LoVo (cell line): ENCODE measurements at regions not wholly inside any gene's neighbourhood (a gene's known extent, or its start where the extent isn't known, plus 50 kb on each side); places are given as distances from the start of the nearest gene placed in this dataset.

Experiments used
- DNase-seq: peaks from one replicate; pipeline ENCODE4 v3.0.0-alpha.2; 2016; ENCODE audit warnings: low spot score

GRCh38 chr6:139577124-139577762, 202.8 kb upstream of the CITED2 start:
- no peak for DNase-seq

GRCh38 chr6:139572001-139572400, 197.6 kb upstream of the CITED2 start:
- no peak for DNase-seq

- DNase-seq, result no peak
Observed at GRCh38 chr6:139570166-139570565, 195.7 kb upstream of the CITED2 start.

GRCh38 chr6:139569566-139569965, 195.1 kb upstream of the CITED2 start:
- DNase-seq, result no peak

- DNase-seq, result peak; percentile 74
Observed at GRCh38 chr6:139568956-139569538, 194.6 kb upstream of the CITED2 start.

GRCh38 chr6:139568151-139568955, 193.9 kb upstream of the CITED2 start:
- no peak for DNase-seq

- no peak for DNase-seq
Observed at GRCh38 chr6:139567095-139567494, 192.6 kb upstream of the CITED2 start.

GRCh38 chr6:139565591-139565990, 191.1 kb upstream of the CITED2 start:
- DNase-seq, result no peak

GRCh38 chr6:139557547-139557946, 183.1 kb upstream of the CITED2 start:
- DNase-seq, result no peak

GRCh38 chr6:139556532-139556931, 182.1 kb upstream of the CITED2 start:
- no peak for DNase-seq

- no peak for DNase-seq
Observed at GRCh38 chr6:139553916-139554315, 179.5 kb upstream of the CITED2 start.

- no peak for DNase-seq
Observed at GRCh38 chr6:139551376-139551775, 176.9 kb upstream of the CITED2 start.

- no peak for DNase-seq
Observed at GRCh38 chr6:139550361-139550760, 175.9 kb upstream of the CITED2 start.

GRCh38 chr6:139549561-139550070, 175.2 kb upstream of the CITED2 start:
- no peak for DNase-seq

GRCh38 chr6:139547804-139548203, 173.4 kb upstream of the CITED2 start:
- no peak for DNase-seq

GRCh38 chr6:139547122-139547776, 172.8 kb upstream of the CITED2 start:
- no peak for DNase-seq

- DNase-seq, result no peak
Observed at GRCh38 chr6:139546106-139546472, 171.6 kb upstream of the CITED2 start.

GRCh38 chr6:139545206-139546105, 171.0 kb upstream of the CITED2 start:
- no peak for DNase-seq

- DNase-seq, result no peak
Observed at GRCh38 chr6:139544701-139545057, 170.2 kb upstream of the CITED2 start.

- DNase-seq, result no peak
Observed at GRCh38 chr6:139542351-139542750, 167.9 kb upstream of the CITED2 start.

GRCh38 chr6:139540894-139541293, 166.4 kb upstream of the CITED2 start:
- no peak for DNase-seq

- DNase-seq, result no peak
Observed at GRCh38 chr6:139540276-139540675, 165.8 kb upstream of the CITED2 start.
